IMR-90 (cell line): ENCODE measurements at regions not wholly inside any gene's neighbourhood (a gene's known extent, or its start where the extent isn't known, plus 50 kb on each side); places are given as distances from the start of the nearest gene placed in this dataset.

Experiments used
- ATAC-seq: fragments of 200-7000 bp; cut with Tn5 transposase; 2 replicates; pipeline ENCODE4 v1.9.1; 2020; ENCODE audit warnings: low read depth, mild to moderate bottlenecking, moderate library complexity
- BruUV-seq: library from RNA; stranded (reverse); fragments of 400-500 nt; replicated peaks from 2 replicates; lab custom pipeline; 2021; lab: Mats Ljungman, UMichigan
- CTCF ChIA-PET: fragments of 300-600 bp; formaldehyde crosslinking; extraction: SDS; loops from one replicate; lab custom pipeline; 2021; ENCODE audit warnings: antibody characterized with exemption; lab: Yijun Ruan, JAX
- POLR2A ChIA-PET: fragments of 300-600 bp; sonication (Branson Sonifier 250); formaldehyde crosslinking; loops from one replicate; lab custom pipeline; 2022; ENCODE audit warnings: antibody characterized with exemption; ENCODE audit not compliant: unreplicated experiment; lab: Charles Lee
- DNase-seq: peaks from one replicate; pipeline ENCODE4 v3.0.0; 2013
- H2AFZ ChIP-seq: replicated peaks from 2 replicates; pipeline ENCODE3; 2013; ENCODE audit warnings: low read length, mild to moderate bottlenecking; ENCODE audit not compliant: poor library complexity
- H2AK5ac ChIP-seq: 2 replicates; pipeline ENCODE4 v1.6.1; 2013; ENCODE audit warnings: low read depth, low read length, inconsistent platforms
- H2AK9ac ChIP-seq: replicated peaks from 2 replicates; pipeline ENCODE3; 2013; ENCODE audit warnings: mild to moderate bottlenecking, low read depth, low read length, moderate library complexity; ENCODE audit not compliant: poor library complexity
- H2BK120ac ChIP-seq: 2 replicates; pipeline ENCODE4 v1.6.1; 2013; ENCODE audit warnings: low read depth, low read length, inconsistent platforms
- H2BK15ac ChIP-seq: 3 replicates; pipeline ENCODE4 v1.6.1; 2013; ENCODE audit warnings: low read depth, low read length, inconsistent platforms
- H2BK20ac ChIP-seq: 2 replicates; pipeline ENCODE4 v1.6.1; 2013; ENCODE audit warnings: low read depth, mild to moderate bottlenecking, inconsistent platforms, low read length, moderate library complexity
- H2BK5ac ChIP-seq: 2 replicates; pipeline ENCODE4 v1.6.1; 2013; ENCODE audit warnings: mild to moderate bottlenecking, low read depth, low read length, inconsistent platforms; ENCODE audit not compliant: poor library complexity, severe bottlenecking
- H3K14ac ChIP-seq: replicated peaks from 2 replicates; pipeline ENCODE4 v1.6.1; 2013; ENCODE audit warnings: low read depth, low read length, inconsistent platforms
- H3K18ac ChIP-seq: 2 replicates; pipeline ENCODE4 v1.6.1; 2013; ENCODE audit warnings: low read depth, low read length, control low read depth
- H3K23ac ChIP-seq: 2 replicates; pipeline ENCODE4 v1.6.1; 2013; ENCODE audit warnings: low read depth, low read length, inconsistent platforms
- H3K27ac ChIP-seq: 2 replicates; pipeline ENCODE4 v1.5.1; 2013; ENCODE audit warnings: mild to moderate bottlenecking, control low read depth, low read length; ENCODE audit not compliant: insufficient read depth
- H3K27me3 ChIP-seq: 2 replicates; pipeline ENCODE4 v1.6.1; 2013; ENCODE audit warnings: low read length; ENCODE audit not compliant: control insufficient read depth, insufficient read depth
- H3K36me3 ChIP-seq: 2 replicates; pipeline ENCODE4 v1.6.1; 2013; ENCODE audit warnings: low read length, mixed read lengths; ENCODE audit not compliant: control insufficient read depth, insufficient read depth
- H3K4ac ChIP-seq: 2 replicates; pipeline ENCODE4 v1.6.1; 2013; ENCODE audit warnings: low read depth, low read length, inconsistent platforms
- H3K4me1 ChIP-seq: 2 replicates; pipeline ENCODE4 v1.6.1; 2013; ENCODE audit warnings: low read length, mixed read lengths; ENCODE audit not compliant: control insufficient read depth, insufficient read depth
- H3K4me2 ChIP-seq: 2 replicates; pipeline ENCODE4 v1.6.1; 2013; ENCODE audit warnings: low read depth, mild to moderate bottlenecking, control low read depth, low read length, moderate library complexity
- H3K4me3 ChIP-seq: 2 replicates; pipeline ENCODE4 v1.5.1; 2013; ENCODE audit warnings: low read depth, mild to moderate bottlenecking, control low read depth, low read length, moderate library complexity; ENCODE audit not compliant: insufficient read depth
- H3K56ac ChIP-seq: 2 replicates; pipeline ENCODE4 v1.6.1; 2013; ENCODE audit warnings: low read length, inconsistent platforms; ENCODE audit not compliant: insufficient read depth; ENCODE audit errors: extremely low read depth
- H3K79me1 ChIP-seq, 2 experiments: 2 replicates each; pipeline ENCODE4 v1.6.1; 2013; ENCODE audit warnings: low read length in 2 of 2, inconsistent platforms in 1 of 2, low read depth in 1 of 2
- H3K9ac ChIP-seq: 2 replicates; pipeline ENCODE4 v1.6.1; 2013; ENCODE audit warnings: low read depth, low read length, control low read depth
- H3K9me1 ChIP-seq: 2 replicates; pipeline ENCODE4 v1.6.1; 2013; ENCODE audit warnings: low read length, inconsistent platforms; ENCODE audit not compliant: insufficient read depth
- H3K9me3 ChIP-seq: 2 replicates; pipeline ENCODE4 v1.6.1; 2013; ENCODE audit warnings: low read length; ENCODE audit not compliant: control insufficient read depth, insufficient read depth
- H4K20me1 ChIP-seq: 2 replicates; pipeline ENCODE4 v1.6.1; 2013; ENCODE audit warnings: low read length, inconsistent platforms; ENCODE audit not compliant: insufficient read depth
- H4K5ac ChIP-seq: 2 replicates; pipeline ENCODE4 v1.6.1; 2013; ENCODE audit warnings: mild to moderate bottlenecking, low read depth, low read length, control low read depth
- H4K8ac ChIP-seq, 2 experiments: 2 replicates each; pipeline ENCODE4 v1.6.1; 2013; ENCODE audit warnings: low read depth in 2 of 2, low read length in 2 of 2, control low read depth in 1 of 2, inconsistent platforms in 1 of 2
- H4K91ac ChIP-seq: 2 replicates; pipeline ENCODE4 v1.6.1; 2013; ENCODE audit warnings: low read depth, low read length, inconsistent platforms; ENCODE audit not compliant: insufficient read depth
- BHLHE40 ChIP-seq: fragments of 150-350 bp; IDR thresholded peaks from 2 replicates; pipeline ENCODE4 v1.6.1; 2016; ENCODE audit warnings: mild to moderate bottlenecking, low read depth, low read length
- CEBPB ChIP-seq: IDR thresholded peaks from 2 replicates; pipeline ENCODE4 v1.6.1; 2012; ENCODE audit warnings: low read depth, low read length, improper control_type of control experiment
- CHD1 ChIP-seq: IDR thresholded peaks from 2 replicates; pipeline ENCODE4 v1.6.1; 2012; ENCODE audit warnings: low read depth, low read length, improper control_type of control experiment
- CTCF ChIP-seq: conservative IDR thresholded peaks from 2 replicates; pipeline ENCODE4 v1.5.1; 2012; ENCODE audit warnings: mild to moderate bottlenecking, low read depth, low read length, improper control_type of control experiment
- FOS ChIP-seq: fragments of 150-350 bp; IDR thresholded peaks from 2 replicates; pipeline ENCODE4 v1.6.1; 2016; ENCODE audit warnings: low read depth, low read length
- MXI1 ChIP-seq: IDR thresholded peaks from 2 replicates; pipeline ENCODE4 v1.6.1; 2012; ENCODE audit warnings: low read depth, mild to moderate bottlenecking, low read length, moderate library complexity, borderline replicate concordance
- POLR2A ChIP-seq: IDR thresholded peaks from 2 replicates; pipeline ENCODE4 v1.6.1; 2012; ENCODE audit warnings: mild to moderate bottlenecking, low read depth, low read length
- RAD21 ChIP-seq: IDR thresholded peaks from 2 replicates; pipeline ENCODE4 v1.6.1; 2012; ENCODE audit warnings: low read length, improper control_type of control experiment
- RCOR1 ChIP-seq: IDR thresholded peaks from 2 replicates; pipeline ENCODE4 v1.6.1; 2012; ENCODE audit warnings: mild to moderate bottlenecking, low read length, improper control_type of control experiment; ENCODE audit not compliant: insufficient replicate concordance
- RFX5 ChIP-seq: IDR thresholded peaks from 2 replicates; pipeline ENCODE4 v1.8.0; 2012; ENCODE audit warnings: low read depth, mild to moderate bottlenecking, low read length, moderate library complexity
- SMC3 ChIP-seq: fragments of 150-350 bp; IDR thresholded peaks from 2 replicates; pipeline ENCODE4 v1.6.1; 2016; ENCODE audit warnings: low read depth, mild to moderate bottlenecking, antibody characterized with exemption, low read length, moderate library complexity
- USF2 ChIP-seq: fragments of 150-350 bp; IDR thresholded peaks from 2 replicates; pipeline ENCODE4 v1.6.1; 2017; ENCODE audit warnings: mild to moderate bottlenecking, antibody characterized with exemption, low read length, low read depth
- WGBS, 2 experiments: methylation state at CpG; one replicate each; pipeline versions ENCODE4 v1.1.5 to v1.1.7; 2013; ENCODE audit warnings: missing lambda C conversion rate in 2 of 2; ENCODE audit not compliant: insufficient read length in 1 of 2; ENCODE audit errors: extremely low coverage in 2 of 2; 5-methylcytosine and 5-hydroxymethylcytosine counted together
- dilution Hi-C: fragments of 300-500 bp; cut with HindIII; formaldehyde crosslinking; loops from one replicate; pipeline ENCODE4 v1.14.3; 2018; ENCODE audit warnings: low sequenced_read_pairs; ENCODE audit not compliant: unreplicated experiment
- in situ Hi-C: fragments of 300-500 bp; cut with MboI; formaldehyde crosslinking; loops from 3 replicates; pipeline ENCODE4 v1.14.3; 2019; ENCODE audit warnings: low sequenced_read_pairs, inconsistent platforms, mixed read lengths
- intact Hi-C: fragments of 100-400 bp; cut with micrococcal nuclease; formaldehyde crosslinking; loops from 2 replicates; pipeline ENCODE4 v1.10.0; 2022

- H3K18ac ChIP-seq, result no peak overlapping the region
- no peaks in the 10 kb centered on the region; the same call in 1 of the 2 replicates for H3K9me1 ChIP-seq
- no peak overlapping the region for H3K4me3 ChIP-seq
- in situ Hi-C loops (no loop called here), intact Hi-C loops (no loop called here), dilution Hi-C loops (no loop called here)
- H3K27me3 ChIP-seq, result no peaks in the 10 kb centered on the region
- H3K27ac ChIP-seq, result no peak overlapping the region
- POLR2A ChIA-PET, result no interaction called here
- H3K4me1 ChIP-seq, result 0 out of 2 replicates have a peak, but pooled peaks cover 3% of the 10 kb centered on the region
- no peak overlapping the region for H3K4ac ChIP-seq
- no peak overlapping the region for H3K9ac ChIP-seq
- H2AK9ac ChIP-seq, result no peak overlapping the region
- H3K14ac ChIP-seq, result no peak overlapping the region
- no peak for TF ChIP-seq RFX5
- no peak for TF ChIP-seq CHD1
- TF ChIP-seq POLR2A, result no peak
- no peak for TF ChIP-seq MXI1
- TF ChIP-seq CTCF, result no peak
- TF ChIP-seq SMC3, result no peak
- TF ChIP-seq CEBPB, result no peak
- TF ChIP-seq RAD21, result no peak
- no peak for TF ChIP-seq BHLHE40
- TF ChIP-seq FOS, result no peak
- no peak for TF ChIP-seq RCOR1
- TF ChIP-seq USF2, result no peak
- H4K20me1 ChIP-seq, result no peaks in the 10 kb centered on the region
- no peaks in the 10 kb centered on the region for H3K9me3 ChIP-seq
- no TSS peak for BruUV-seq
- H3K56ac ChIP-seq, result no peak overlapping the region
- no peak overlapping the region for H3K4me2 ChIP-seq
- no peak for ATAC-seq
- no peak overlapping the region for H4K5ac ChIP-seq
- H3K23ac ChIP-seq, result no peak overlapping the region
- DNase-seq, result no peak
- no peak overlapping the region for H2AK5ac ChIP-seq
- H2AFZ ChIP-seq, result no peak overlapping the region
- no peak overlapping the region for H2BK15ac ChIP-seq
- no peak overlapping the region for H2BK120ac ChIP-seq
- H2BK20ac ChIP-seq, result peak overlapping the region; percentile 37; the same call in 1 of the 2 replicates
- no peak overlapping the region for H4K8ac ChIP-seq
- H3K36me3 ChIP-seq, result peaks cover 6% of the 10 kb centered on the region
- H2BK5ac ChIP-seq, result no peak overlapping the region
- WGBS, 2 experiments, result 81% methylated on average over 3 of the region's 8 CpGs; no CpG with 5 or more reads in 1 of the 2 experiments
- CTCF ChIA-PET, result no interaction called here
- no peaks in the 10 kb centered on the region for H3K79me1 ChIP-seq
- H4K91ac ChIP-seq, result peak overlapping the region; percentile 14; the same call in 1 of the 2 replicates
Observed at GRCh38 chr11:122023614-122024250, 92.3 kb downstream of the BLID start.
